AG09309 (cell line): ENCODE measurements at regions not wholly inside any gene's neighbourhood (a gene's known extent, or its start where the extent isn't known, plus 50 kb on each side); places are given as distances from the start of the nearest gene placed in this dataset.

Experiments
- DNase-seq: peaks from one replicate; pipeline ENCODE4 v3.0.0-alpha.2; 2010; ENCODE audit warnings: low read depth
- H3K4me3 ChIP-seq: 2 replicates; pipeline ENCODE4 v1.5.1; 2011; ENCODE audit warnings: mild to moderate bottlenecking, low read depth, low read length, moderate library complexity; ENCODE audit not compliant: control insufficient read depth
- TF ChIP-seq, protein P1 (sequence below): IDR thresholded peaks from 2 replicates; pipeline ENCODE4 v1.5.1; 2011; ENCODE audit warnings: mild to moderate bottlenecking, low read depth, low read length, inconsistent platforms; ENCODE audit not compliant: insufficient read depth, control insufficient read depth; ENCODE audit errors: missing control alignments

DNA sequence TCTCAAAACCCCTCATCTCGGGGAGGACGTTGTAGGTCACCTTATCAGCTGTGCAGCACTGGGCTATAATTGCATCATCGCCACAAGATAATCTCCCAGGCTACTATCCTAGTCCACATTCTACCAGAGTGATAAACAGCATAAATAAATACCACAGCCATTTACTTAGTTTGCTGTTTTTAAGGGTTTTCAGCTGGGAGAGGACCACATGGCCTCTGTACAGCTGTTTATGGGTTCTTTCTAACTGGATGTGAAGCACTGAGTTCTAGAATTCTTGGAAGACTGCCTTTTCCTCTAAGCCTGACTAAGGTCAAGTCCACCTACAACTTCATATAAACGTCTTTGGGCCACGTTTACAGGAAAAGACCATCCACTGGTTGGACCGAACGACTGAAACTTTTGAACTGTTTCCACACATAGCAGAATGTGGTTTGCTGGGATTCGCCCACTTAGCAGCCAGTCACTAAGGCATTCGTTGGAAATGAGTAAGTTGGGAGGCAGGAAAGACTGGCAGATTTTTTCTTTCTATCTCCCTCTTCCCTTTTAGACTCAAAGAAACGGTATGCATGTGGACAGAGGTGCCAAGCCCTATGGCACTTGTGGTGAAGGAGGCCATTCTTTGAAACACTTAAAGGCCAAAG is 752.5 kb upstream of the SGCG start:
- H3K4me3 ChIP-seq, result no peak overlapping the region
- no peak for DNase-seq
- TF ChIP-seq, protein P1, sequence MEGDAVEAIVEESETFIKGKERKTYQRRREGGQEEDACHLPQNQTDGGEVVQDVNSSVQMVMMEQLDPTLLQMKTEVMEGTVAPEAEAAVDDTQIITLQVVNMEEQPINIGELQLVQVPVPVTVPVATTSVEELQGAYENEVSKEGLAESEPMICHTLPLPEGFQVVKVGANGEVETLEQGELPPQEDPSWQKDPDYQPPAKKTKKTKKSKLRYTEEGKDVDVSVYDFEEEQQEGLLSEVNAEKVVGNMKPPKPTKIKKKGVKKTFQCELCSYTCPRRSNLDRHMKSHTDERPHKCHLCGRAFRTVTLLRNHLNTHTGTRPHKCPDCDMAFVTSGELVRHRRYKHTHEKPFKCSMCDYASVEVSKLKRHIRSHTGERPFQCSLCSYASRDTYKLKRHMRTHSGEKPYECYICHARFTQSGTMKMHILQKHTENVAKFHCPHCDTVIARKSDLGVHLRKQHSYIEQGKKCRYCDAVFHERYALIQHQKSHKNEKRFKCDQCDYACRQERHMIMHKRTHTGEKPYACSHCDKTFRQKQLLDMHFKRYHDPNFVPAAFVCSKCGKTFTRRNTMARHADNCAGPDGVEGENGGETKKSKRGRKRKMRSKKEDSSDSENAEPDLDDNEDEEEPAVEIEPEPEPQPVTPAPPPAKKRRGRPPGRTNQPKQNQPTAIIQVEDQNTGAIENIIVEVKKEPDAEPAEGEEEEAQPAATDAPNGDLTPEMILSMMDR, result no peak

DNA sequence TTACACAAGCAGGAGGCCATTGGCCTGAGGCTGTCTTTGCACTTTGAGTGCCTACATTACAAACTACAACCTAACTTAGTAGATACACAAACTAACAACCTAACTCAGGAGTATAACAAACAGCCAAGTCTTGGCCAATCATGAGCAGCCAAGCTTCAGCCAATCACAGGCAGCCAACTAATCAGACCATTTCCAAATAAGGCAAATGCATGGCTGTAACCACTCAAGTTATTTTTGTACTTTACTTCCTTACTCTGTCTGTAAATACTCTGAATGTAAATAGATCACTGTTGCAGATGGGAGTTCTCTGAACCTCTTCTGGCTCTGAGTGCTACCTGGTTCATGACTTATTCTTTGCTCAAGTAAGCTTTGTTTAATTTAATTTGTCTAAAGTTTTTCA is 748.1 kb upstream of the SGCG start:
- TF ChIP-seq, protein P1, result no peak
- DNase-seq, result no peak

DNA sequence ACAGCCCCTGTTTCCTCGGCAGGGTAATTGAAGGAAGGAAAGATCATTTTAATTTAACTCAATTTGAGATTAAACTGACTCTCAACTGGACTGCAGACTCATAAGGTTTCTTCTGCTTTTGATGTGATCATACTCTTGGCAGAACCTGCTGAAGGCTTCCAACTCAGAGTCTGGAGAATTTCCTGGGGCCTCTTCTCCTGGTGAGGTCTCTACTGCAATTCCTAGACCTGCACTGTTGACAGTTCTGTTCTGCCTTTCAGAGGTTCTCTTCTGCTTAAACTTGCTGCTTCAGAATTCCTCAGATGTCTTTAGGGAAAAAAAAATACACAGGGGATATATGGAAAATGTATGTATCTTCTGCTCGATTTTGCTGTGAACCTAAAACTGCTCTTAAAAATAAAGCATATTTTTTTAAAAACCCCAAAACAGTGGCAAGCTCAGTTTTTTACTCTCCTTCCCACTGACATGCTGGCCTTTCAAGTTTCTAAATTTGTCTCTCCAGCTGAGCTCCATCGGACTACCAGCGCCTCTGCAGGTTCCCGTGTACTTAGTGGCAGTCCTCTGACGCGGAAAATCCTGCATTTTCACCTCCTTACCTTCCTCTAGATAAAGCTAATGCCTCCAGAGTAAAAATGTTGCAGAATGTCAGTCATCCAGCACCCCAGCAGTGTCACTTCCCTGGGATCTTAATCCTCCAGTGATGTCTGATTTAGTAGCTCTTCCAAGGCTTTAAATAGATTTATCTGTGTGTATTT is 733.5 kb upstream of the SGCG start:
- no peak for DNase-seq
- TF ChIP-seq, protein P1, result no peak
- no peak overlapping the region for H3K4me3 ChIP-seq

More for the DNA sequence above, 748.1 kb upstream of the SGCG start:
- H3K4me3 ChIP-seq, result no peak overlapping the region

DNA sequence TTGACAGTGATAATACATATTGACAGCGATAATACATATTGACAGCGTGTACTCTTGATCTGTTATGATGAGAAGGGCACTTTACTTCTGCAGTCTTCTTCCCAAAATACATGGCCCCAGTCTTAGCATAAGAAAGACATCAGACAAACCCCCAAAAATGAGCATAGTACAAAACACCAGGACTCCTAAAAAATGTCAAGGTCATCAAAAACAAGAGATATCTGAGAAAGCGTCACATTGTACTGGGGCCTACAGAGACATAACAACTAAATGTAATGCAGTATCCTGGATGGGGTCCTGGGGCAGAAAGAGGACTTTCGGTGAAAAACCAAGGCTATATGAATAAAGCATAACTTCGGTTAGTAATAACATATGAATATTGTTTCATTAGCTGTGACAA is 731.5 kb upstream of the SGCG start:
- no peak for DNase-seq
- H3K4me3 ChIP-seq, result no peak overlapping the region
- TF ChIP-seq, protein P1, result no peak

DNA sequence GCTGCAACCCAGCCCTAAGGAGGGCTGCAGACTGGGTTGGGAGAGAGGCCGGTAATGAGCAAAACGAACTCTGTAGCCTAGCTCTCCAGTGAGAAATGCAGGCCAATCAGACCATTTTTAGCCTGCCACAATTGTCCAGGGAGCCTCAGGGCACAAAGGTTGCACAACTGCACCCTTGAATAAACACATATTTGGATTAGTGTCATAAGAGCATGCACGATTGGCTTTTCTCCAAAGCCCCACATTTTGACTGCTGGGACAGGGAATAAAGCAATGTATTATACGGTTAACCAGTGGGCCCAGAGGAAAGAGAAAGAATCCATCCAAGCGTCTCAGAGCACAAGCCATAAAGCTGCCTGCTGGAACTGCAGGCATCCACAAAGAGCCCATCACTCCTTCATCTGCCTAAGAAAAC is 729.4 kb upstream of the SGCG start:
- no peak for DNase-seq
- H3K4me3 ChIP-seq, result no peak overlapping the region
- TF ChIP-seq, protein P1, result no peak

DNA sequence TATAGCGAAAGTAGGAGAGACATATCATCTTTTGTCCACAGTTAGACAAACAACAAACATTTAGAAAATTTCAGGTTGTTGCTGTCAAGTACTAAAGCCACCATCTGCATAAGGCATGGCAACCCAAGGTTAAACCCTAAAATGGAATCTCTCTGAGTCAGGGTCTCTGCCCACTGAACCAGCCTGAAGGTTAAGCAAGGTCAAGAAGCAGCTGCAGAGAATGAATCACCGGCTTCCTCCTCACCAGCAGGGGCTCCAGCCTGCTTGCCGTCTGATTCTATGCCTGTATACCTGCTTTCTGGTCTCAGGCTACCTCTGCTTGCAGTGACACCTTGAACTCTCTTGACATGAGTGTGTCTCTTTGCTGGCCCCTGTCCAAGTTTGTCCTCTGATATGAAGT is 726.2 kb upstream of the SGCG start:
- DNase-seq, result no peak
- no peak overlapping the region for H3K4me3 ChIP-seq
- TF ChIP-seq, protein P1, result no peak

DNA sequence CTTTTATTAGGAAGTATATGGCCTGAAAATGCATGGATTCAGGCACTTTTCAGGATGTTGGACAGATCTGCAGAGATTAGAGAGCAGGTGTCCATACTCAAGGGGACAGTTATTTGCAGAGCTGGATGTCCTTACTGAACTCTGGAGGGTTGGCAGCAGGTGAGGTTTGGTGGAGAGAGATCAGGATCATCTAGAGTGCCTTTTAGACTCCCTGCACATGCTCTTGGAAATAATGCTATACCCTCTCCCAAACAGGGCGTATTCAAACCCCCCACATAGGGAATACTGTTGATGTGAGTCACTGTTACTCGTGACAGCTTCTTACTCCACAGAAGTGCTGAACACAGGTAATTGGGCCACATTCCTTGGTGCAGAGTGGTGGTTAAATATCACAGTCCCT is 725.7 kb upstream of the SGCG start:
- TF ChIP-seq, protein P1, result no peak
- H3K4me3 ChIP-seq, result no peak overlapping the region
- no peak for DNase-seq
